ENCODE measurements at regions not wholly inside any gene's neighbourhood (a gene's known extent, or its start where the extent isn't known, plus 50 kb on each side); places are given as distances from the start of the nearest gene placed in this dataset.

GRCh38 chr3:135803028-135803692, 162.4 kb upstream of the PPP2R3A start:
- no peak for DNase-seq (ENCODE audit: extremely low spot score)
- H3K4me3 ChIP-seq = no peak overlapping the region
- H3K27ac ChIP-seq (replicated peaks in 1 of 4) = no peak overlapping the region
- intact Hi-C loops (cut with DNase I) = no loop called here
- no peaks in the 10 kb centered on the region for H3K27me3 ChIP-seq
- TF ChIP-seq POLR2A (IDR thresholded peaks at IDR 0.05; ENCODE audit: low read depth) (no peak), POLR2AphosphoS5 (IDR thresholded peaks at IDR 0.05) (no peak), EP300 (IDR thresholded peaks at IDR 0.05) (no peak)
- TF ChIP-seq, protein P1, sequence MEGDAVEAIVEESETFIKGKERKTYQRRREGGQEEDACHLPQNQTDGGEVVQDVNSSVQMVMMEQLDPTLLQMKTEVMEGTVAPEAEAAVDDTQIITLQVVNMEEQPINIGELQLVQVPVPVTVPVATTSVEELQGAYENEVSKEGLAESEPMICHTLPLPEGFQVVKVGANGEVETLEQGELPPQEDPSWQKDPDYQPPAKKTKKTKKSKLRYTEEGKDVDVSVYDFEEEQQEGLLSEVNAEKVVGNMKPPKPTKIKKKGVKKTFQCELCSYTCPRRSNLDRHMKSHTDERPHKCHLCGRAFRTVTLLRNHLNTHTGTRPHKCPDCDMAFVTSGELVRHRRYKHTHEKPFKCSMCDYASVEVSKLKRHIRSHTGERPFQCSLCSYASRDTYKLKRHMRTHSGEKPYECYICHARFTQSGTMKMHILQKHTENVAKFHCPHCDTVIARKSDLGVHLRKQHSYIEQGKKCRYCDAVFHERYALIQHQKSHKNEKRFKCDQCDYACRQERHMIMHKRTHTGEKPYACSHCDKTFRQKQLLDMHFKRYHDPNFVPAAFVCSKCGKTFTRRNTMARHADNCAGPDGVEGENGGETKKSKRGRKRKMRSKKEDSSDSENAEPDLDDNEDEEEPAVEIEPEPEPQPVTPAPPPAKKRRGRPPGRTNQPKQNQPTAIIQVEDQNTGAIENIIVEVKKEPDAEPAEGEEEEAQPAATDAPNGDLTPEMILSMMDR (IDR thresholded peaks at IDR 0.05) = no peak
- no peaks in the 10 kb centered on the region for H3K4me1 ChIP-seq
- 80% methylated on average over 9 of the region's 10 CpGs for WGBS
- no peaks in the 10 kb centered on the region for H3K9me3 ChIP-seq
- H3K36me3 ChIP-seq = no peaks in the 10 kb centered on the region

GRCh38 chr3:135805752-135806151, 159.8 kb upstream of the PPP2R3A start:
- H3K9me3 ChIP-seq = no peaks in the 10 kb centered on the region
- no peaks in the 10 kb centered on the region for H3K4me1 ChIP-seq
- H3K27ac ChIP-seq (replicated peaks in 1 of 4) = no peak overlapping the region
- H3K27me3 ChIP-seq = peaks cover 0 to 6% (median 0%) of the 10 kb centered on the region in 4 donors
- 97% methylated on average over 3 of the region's 3 CpGs for WGBS
- intact Hi-C loops (cut with DNase I) = no loop called here
- TF ChIP-seq POLR2AphosphoS5 (IDR thresholded peaks at IDR 0.05) (no peak), EP300 (IDR thresholded peaks at IDR 0.05) (no peak), POLR2A (IDR thresholded peaks at IDR 0.05; ENCODE audit: low read depth) (no peak)
- TF ChIP-seq, protein P1 (IDR thresholded peaks at IDR 0.05) = no peak
- no peak overlapping the region for H3K4me3 ChIP-seq
- peak; percentile 90 for DNase-seq (ENCODE audit: extremely low spot score)
- no peaks in the 10 kb centered on the region for H3K36me3 ChIP-seq

DNA sequence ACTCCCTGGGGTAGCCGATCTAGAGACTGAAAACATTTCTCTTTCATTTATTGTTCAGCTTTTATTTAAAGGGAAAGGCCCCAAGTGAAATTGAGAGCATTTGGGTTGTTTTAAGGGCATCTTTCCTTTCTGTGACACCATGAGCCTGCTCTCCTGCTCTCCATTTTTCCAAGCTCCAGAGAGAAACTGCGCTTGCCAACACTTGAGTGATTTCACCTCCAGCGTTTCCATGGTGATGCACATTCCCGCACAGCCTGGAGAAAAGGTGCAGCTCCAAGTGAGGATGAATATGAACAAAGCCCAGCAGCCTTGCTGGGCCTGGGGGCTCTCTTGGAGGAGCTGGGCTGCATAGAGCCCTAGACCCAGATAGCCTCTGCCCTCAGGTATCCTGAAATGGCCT, 159.2 kb upstream of the PPP2R3A start:
- Histone ChIP-seq H3K27me3 (peaks cover 0 to 7% (median 0%) of the 10 kb centered on the region in 4 donors), H3K27ac (replicated peaks in 1 of 4) (no peak overlapping the region), H3K4me1 (no peaks in the 10 kb centered on the region), H3K36me3 (no peaks in the 10 kb centered on the region), H3K9me3 (no peaks in the 10 kb centered on the region), H3K4me3 (no peak overlapping the region)
- no peak for DNase-seq (ENCODE audit: extremely low spot score)
- intact Hi-C loops (cut with DNase I) = no loop called here
- TF ChIP-seq POLR2AphosphoS5 (IDR thresholded peaks at IDR 0.05) (no peak), POLR2A (IDR thresholded peaks at IDR 0.05; ENCODE audit: low read depth) (no peak), EP300 (IDR thresholded peaks at IDR 0.05) (no peak)
- TF ChIP-seq, protein P1 (IDR thresholded peaks at IDR 0.05) = no peak
- WGBS = 50% methylated on average over 4 of the region's 4 CpGs

DNA sequence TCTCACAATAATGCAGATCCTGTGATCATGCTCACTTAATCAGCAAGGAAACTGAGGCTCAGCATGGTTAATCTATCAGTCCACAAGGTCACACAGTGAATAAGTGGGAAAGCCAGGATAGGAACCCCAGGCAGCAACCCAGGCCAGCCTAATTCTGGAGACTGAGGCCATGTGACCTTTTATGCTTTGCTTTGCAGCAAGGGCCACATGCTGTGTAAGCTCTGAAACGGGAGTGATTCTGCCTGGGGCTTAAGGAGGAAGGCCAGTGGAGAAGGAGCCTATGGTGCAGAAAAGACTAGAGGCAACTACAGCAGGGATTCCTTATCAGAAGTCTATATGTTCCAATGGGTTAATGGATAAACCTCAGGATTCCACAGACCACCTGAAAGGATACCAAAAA, 157.6 kb upstream of the PPP2R3A start:
- TF ChIP-seq POLR2A (IDR thresholded peaks at IDR 0.05; ENCODE audit: low read depth) (no peak), EP300 (IDR thresholded peaks at IDR 0.05) (no peak), POLR2AphosphoS5 (IDR thresholded peaks at IDR 0.05) (no peak)
- TF ChIP-seq, protein P1 (IDR thresholded peaks at IDR 0.05) = no peak
- 18% methylated on average over 1 of the region's 1 CpG for WGBS
- peaks cover 0 to 7% (median 0%) of the 10 kb centered on the region in 4 donors for H3K27me3 ChIP-seq
- H3K4me1 ChIP-seq = no peaks in the 10 kb centered on the region
- no peak for DNase-seq (ENCODE audit: extremely low spot score)
- H3K9me3 ChIP-seq = no peaks in the 10 kb centered on the region
- intact Hi-C loops (cut with DNase I) = no loop called here
- H3K4me3 ChIP-seq = no peak overlapping the region
- H3K36me3 ChIP-seq = no peaks in the 10 kb centered on the region
- H3K27ac ChIP-seq (replicated peaks in 1 of 4) = no peak overlapping the region
